NCI-H748 treated with DMSO at 0.1 percent for 48 hours (cell line): ENCODE measurements at regions not wholly inside any gene's neighbourhood (a gene's known extent, or its start where the extent isn't known, plus 50 kb on each side); places are given as distances from the start of the nearest gene placed in this dataset.

ENCODE experiments used
- DNase-seq: peaks from one replicate; lab custom pipeline; 2025; lab: John Stamatoyannopoulos, UW

GRCh38 chr10:56836659-56837058, 475.6 kb upstream of the ZWINT start:
- no peak for DNase-seq

DNA sequence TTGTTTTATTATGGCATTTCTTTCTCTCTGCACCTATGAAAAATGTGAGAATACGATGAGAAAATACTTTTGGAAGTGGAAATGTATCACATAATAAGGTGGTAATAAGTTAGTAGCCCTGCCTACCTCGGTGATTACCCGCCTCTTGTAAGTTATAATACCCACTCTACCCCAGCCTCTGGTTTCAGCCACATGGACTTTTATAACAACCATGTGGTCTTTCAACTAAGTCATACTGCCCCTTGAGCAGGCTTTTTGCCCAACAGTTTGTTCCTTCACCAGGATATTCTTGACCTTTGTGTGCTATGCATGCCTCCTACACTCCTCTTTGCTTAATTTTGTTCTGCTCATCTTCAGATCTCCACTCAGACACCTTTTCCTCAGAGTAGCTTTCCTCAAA, 470.6 kb upstream of the ZWINT start:
- no peak for DNase-seq

GRCh38 chr10:56823849-56824248, 462.8 kb upstream of the ZWINT start:
- no peak for DNase-seq

- DNase-seq, result no peak
Observed at GRCh38 chr10:56805022-56805421, 444.0 kb upstream of the ZWINT start.

DNA sequence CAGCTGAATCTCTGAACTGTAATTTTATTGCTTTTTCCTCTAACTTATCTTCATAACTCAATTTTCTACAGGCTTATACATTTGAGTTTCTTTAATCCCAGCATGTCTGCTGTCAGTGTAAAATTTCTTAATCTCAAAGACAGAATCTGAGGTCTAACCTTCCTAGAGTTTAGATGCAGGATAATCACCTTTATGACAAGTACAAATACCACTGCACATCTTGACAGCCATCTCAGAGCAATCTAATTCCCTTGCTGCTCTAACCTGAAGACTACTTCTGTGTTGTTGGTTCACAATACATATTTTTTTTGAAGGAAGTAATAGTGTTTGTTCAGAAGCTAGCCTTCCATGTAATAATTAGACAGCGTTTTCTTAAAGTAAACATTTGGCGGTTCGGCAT, 424.2 kb upstream of the ZWINT start:
- DNase-seq, result no peak

DNA sequence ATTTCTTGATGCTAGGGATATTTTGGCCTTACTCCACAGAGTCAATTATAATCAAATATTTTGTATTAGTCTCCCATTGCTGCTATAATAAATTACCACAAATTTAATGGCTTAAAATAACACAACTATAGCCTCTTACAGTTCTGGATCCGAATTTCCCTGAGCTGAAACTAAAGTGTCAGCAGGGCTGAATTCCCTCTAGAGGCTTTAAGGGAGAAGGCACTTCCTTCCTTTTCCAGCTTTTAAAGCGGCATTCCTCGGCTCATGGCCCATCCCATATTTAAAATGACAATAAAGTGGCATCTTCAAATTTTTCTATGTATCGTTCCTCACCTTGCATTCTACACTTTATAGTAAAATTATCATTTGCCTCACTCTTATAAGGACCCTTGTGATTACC, 421.4 kb upstream of the ZWINT start:
- DNase-seq, result no peak

DNA sequence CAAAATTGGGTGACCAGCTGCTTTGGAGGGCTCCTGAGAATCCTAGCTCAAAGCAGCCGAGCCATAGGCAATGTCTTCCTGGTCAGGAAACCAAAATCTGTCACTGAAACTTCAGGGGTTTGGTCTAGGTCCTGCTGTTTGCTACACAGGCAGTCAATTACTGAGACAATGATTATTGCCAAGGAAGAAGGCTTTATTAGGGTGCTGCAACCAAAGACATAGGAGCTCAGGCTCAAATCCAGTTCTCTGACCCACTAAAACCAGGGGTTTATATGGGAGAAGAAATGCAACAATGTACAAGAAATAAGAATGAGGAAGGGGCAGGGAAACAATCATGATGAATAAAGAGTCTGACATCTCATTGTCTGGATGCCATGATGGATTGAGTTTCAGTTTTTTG, 410.3 kb upstream of the ZWINT start:
- no peak for DNase-seq

DNA sequence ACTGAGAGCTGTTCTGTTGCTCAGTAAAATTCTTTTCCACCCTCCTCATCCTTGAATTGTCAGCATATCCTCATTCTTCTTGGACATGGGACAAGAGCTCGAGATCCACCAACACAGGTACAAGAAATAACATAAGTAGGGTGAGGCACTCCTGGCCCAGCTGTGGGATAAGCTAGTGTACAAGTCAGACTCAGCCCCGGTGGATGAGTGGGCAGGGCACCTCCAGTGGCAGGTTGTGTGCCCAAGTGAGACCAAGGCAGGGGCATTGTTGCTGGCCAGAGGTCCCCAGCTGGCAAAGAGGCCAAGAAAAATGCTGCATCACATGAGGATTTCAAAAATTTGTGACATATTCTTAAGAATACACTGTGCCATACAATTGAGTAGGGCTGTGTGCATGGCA, 402.0 kb upstream of the ZWINT start:
- no peak for DNase-seq

DNA sequence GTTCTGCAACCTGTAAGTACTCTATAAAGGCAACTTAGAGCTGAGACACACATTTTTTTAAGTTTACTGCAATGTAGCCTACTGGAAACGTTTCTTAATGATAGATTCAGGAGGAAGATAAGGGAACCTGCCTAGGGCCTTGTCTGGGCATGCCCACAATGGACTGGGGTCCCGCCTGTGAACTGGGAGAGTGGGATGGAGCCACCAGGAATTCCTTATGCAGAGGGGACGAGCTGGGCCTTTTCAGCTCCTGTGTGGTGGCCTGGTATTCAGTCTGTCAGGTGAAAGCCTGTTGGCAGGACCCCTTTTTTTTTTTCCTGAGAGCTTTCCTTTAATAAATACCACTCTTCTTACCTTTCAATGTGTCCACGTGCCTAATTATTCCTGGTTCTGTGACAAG, 384.4 kb upstream of the ZWINT start:
- DNase-seq, result no peak

- no peak for DNase-seq
Observed at GRCh38 chr10:56728349-56728748, 367.3 kb upstream of the ZWINT start.

- no peak for DNase-seq
Observed at GRCh38 chr10:56722912-56723311, 361.9 kb upstream of the ZWINT start.

GRCh38 chr10:56715262-56715661, 354.2 kb upstream of the ZWINT start:
- no peak for DNase-seq

GRCh38 chr10:56698506-56698905, 337.4 kb upstream of the ZWINT start:
- no peak for DNase-seq

DNA sequence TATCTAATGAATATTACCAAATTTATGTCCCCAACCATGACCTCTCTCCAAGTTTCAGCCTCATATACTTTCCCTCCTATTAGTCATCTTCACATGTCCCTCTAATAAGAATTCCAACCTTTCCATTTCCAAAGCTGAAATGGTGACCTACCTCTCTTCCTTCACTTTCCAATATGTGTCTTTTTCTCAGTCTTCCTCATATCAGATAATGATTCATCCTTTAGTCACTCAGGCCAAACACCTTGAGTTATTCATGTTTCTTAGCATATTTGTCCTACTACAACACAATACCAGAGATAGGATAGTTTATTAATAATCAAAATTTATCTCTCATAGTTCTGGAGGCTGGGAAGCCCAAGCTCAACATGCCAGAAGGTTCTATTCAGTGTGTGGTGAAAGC, 318.5 kb upstream of the ZWINT start:
- no peak for DNase-seq

GRCh38 chr10:56662765-56663447, 301.8 kb upstream of the ZWINT start:
- no peak for DNase-seq

- DNase-seq, result no peak
Observed at GRCh38 chr10:56653289-56653688, 292.2 kb upstream of the ZWINT start.

- no peak for DNase-seq
Observed at GRCh38 chr10:56646329-56647111, 285.5 kb upstream of the ZWINT start.

DNA sequence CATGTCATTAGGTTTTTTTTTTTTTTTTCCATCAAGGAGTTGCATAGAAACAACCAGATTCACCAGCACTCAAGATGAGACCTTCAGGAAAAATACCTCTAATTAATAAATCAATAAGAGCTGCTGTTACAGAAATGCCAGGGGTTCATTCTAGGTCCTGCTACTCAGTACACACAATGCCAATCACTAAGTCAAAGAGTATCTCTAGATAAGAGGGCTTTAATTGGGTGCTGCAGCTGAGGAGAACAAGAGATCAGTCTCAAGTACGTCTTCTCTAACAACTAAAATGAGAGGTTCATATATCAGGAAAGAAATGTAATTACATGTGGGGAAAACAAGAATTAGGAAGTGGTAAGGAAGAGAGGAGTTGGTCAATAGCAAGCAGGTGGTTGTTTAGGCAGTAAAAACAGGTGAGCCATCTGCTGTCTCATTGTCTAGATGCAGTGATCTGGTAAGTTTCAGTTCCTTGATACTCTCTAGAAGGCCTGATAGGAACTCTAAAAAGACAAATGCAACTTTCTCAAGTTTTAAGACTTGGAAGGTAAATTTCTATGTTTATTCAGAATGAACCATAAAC, 272.9 kb upstream of the ZWINT start:
- DNase-seq, result peak; percentile 15

GRCh38 chr10:56632537-56632936, 271.5 kb upstream of the ZWINT start:
- no peak for DNase-seq

GRCh38 chr10:56624082-56624481, 263.0 kb upstream of the ZWINT start:
- DNase-seq, result no peak

DNA sequence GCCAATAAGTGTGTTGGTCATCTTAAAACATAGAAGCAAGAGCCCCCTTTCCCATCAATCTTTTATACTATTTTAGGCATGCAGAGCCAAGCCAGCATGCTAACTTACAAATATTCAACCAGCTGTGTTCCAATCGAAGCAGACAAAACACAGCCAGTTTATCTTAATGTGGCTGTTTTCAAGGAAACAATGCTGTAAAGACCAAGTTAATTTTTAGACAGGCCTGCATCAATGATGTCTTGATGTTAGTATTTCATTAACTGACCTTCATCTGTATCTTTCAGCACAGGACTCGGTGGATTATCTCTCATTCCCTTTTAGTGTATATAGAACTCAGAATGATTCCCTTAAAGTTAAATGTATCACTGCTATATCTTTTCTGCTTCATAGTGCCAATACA, 262.0 kb upstream of the ZWINT start:
- DNase-seq, result no peak

DNA sequence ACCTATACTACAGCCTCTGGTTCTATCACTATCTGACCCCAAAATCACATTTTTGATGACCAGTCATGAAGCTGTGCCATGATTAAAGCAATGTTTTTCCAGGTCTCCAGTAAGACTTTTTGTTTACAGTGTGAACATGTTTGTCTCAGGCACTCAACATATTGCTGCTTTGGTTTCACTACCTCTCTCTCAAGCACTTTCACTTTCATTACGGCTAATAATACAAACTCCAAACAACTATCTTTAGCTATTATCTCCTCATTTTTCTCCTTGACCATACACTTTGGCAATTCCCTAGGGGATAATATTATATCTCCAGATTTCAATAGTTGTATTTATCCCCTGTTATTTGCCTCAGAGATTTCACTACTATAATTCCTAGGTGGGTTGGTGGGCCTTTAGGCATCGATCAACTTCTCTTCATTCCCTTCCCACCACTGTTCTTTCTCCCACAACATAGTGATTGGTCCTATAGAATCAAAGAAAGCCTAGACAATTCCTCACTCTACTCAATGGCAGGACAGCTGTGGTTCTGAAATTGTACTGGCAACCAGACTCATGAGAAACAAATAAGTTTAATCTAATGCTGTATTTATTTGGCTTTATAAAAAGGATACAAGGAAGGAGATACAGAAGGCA, 261.4 kb upstream of the ZWINT start:
- no peak for DNase-seq

GRCh38 chr10:56606202-56606601, 245.1 kb upstream of the ZWINT start:
- no peak for DNase-seq
